AG10803 (cell line): ENCODE measurements at regions not wholly inside any gene's neighbourhood (a gene's known extent, or its start where the extent isn't known, plus 50 kb on each side); places are given as distances from the start of the nearest gene placed in this dataset.

ENCODE experiments used
- DNase-seq: peaks from one replicate; pipeline ENCODE4 v3.0.0; 2010; ENCODE audit warnings: low read depth
- H3K4me3 ChIP-seq: 2 replicates; pipeline ENCODE4 v1.5.1; 2011; ENCODE audit warnings: mild to moderate bottlenecking, low read length, control low read depth
- CTCF ChIP-seq: conservative IDR thresholded peaks from 2 replicates; pipeline ENCODE4 v1.5.1; 2011; ENCODE audit warnings: mild to moderate bottlenecking, low read length, control low read depth, inconsistent platforms

- peak overlapping the region; percentile 56 for H3K4me3 ChIP-seq
- TF ChIP-seq CTCF, result no peak
- no peak for DNase-seq
These were observed 92.0 kb downstream of the THBS2 start for GRCh38 chr6:169161572-169162167.

- TF ChIP-seq CTCF, result no peak
- peak overlapping the region; percentile 13; the same call in 1 of the 2 replicates for H3K4me3 ChIP-seq
- no peak for DNase-seq
These were observed 92.6 kb downstream of the THBS2 start for GRCh38 chr6:169160855-169161560.

- no peak for DNase-seq
- no peak overlapping the region for H3K4me3 ChIP-seq
- TF ChIP-seq CTCF, result no peak
These were observed 93.4 kb downstream of the THBS2 start for GRCh38 chr6:169160091-169160854.

- TF ChIP-seq CTCF, result no peak
- no peak overlapping the region for H3K4me3 ChIP-seq
- DNase-seq, result no peak
These were observed 94.3 kb downstream of the THBS2 start for GRCh38 chr6:169159331-169159730.

GRCh38 chr6:169158691-169159090 is 95.0 kb downstream of the THBS2 start:
- H3K4me3 ChIP-seq, result no peak overlapping the region
- no peak for DNase-seq
- peak; percentile 29; the same call in 1 of the 2 replicates for TF ChIP-seq CTCF

GRCh38 chr6:169158174-169158573 is 95.5 kb downstream of the THBS2 start:
- no peak overlapping the region for H3K4me3 ChIP-seq
- peak; percentile 85 for DNase-seq

More at GRCh38 chr6:169158174-169158573, 95.5 kb downstream of the THBS2 start:
- TF ChIP-seq CTCF, result peak; percentile 10; the same call in 1 of the 2 replicates
